Activated naive CD8-positive, alpha-beta T cell treated with anti-CD3 and anti-CD28 coated beads, Interleukin-2, amount 50 U/mL, for 24 hours (primary cell): ENCODE measurements at regions not wholly inside any gene's neighbourhood (a gene's known extent, or its start where the extent isn't known, plus 50 kb on each side); places are given as distances from the start of the nearest gene placed in this dataset.
"Not testable (repeated sequence)": the region's sequence is repeated elsewhere in the genome, so short reads cannot be mapped to it uniquely, and the experiment has no call there.

ENCODE experiments used
- ATAC-seq: fragments of 150-1000 bp; cut with Tn5 transposase; one replicate; pipeline ENCODE4 v1.10.0; 2021
- DNase-seq: peaks from one replicate; pipeline ENCODE4 v3.0.0; 2021
- H3K27ac Mint-ChIP-seq: one replicate; pipeline ENCODE4 v1.8.0; 2021; ENCODE audit warnings: mild to moderate bottlenecking, mixed read lengths
- H3K27me3 Mint-ChIP-seq: one replicate; pipeline ENCODE4 v1.8.0; 2021; ENCODE audit warnings: mixed read lengths
- H3K36me3 Mint-ChIP-seq: one replicate; pipeline ENCODE4 v1.8.0; 2021; ENCODE audit warnings: low read depth, mixed read lengths
- H3K4me1 Mint-ChIP-seq: one replicate; pipeline ENCODE4 v1.8.0; 2021; ENCODE audit warnings: mixed read lengths
- H3K4me3 Mint-ChIP-seq: one replicate; pipeline ENCODE4 v1.8.0; 2021; ENCODE audit warnings: mild to moderate bottlenecking, moderate library complexity, mixed read lengths
- H3K9me3 Mint-ChIP-seq: one replicate; pipeline ENCODE4 v1.8.0; 2021; ENCODE audit warnings: mixed read lengths

DNA sequence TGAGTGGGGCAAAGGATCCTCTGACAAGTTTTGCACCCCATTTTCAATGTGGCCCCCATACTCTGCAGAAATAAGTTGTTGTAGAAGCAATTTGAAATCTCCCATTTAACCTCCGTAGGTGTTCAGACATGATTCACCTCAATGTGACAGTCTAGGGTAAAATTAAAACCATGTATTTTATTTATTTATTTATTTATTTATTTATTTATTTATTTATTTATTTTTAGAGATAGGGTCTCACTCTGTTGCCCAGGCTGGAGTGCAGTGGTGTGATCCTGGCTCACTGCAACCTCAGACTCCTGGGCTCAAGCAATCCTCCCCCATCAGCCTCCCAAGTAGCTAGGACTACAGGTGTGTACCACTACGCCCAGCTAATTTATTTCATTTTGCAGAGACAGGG is 122.8 kb upstream of the PRKCQ start:
- H3K9me3 Mint-ChIP-seq, H3K36me3 Mint-ChIP-seq, H3K4me3 Mint-ChIP-seq, ATAC-seq, H3K4me1 Mint-ChIP-seq, H3K27ac Mint-ChIP-seq, DNase-seq: not testable (repeated sequence)
- peaks cover 26% of the 10 kb centered on the region for H3K27me3 Mint-ChIP-seq

DNA sequence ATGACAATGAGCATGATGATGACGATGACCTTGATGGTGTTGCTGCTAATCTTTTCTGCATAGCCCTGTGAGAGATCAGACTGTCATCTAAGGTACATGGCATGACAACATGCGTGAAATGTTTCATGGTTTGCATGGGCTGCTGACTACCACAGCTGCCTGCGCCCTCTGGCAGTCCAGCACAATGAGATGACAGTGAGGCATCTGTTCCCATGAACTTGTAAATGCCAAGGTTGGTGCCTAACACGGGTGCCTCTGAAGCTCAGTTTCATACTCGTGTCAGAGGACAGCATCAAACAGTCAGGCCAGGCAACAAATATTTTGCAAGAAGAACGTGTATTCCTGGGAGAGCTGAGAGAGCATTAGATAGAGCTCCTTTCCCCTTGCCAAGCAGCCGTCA is 122.0 kb upstream of the PRKCQ start:
- peaks cover 20% of the 10 kb centered on the region for H3K27me3 Mint-ChIP-seq
- ATAC-seq = no peak
- H3K27ac Mint-ChIP-seq = no peak overlapping the region
- no peak for DNase-seq
- H3K4me1 Mint-ChIP-seq = no peaks in the 10 kb centered on the region
- H3K36me3 Mint-ChIP-seq = no peaks in the 10 kb centered on the region
- no peak overlapping the region for H3K4me3 Mint-ChIP-seq
- no peaks in the 10 kb centered on the region for H3K9me3 Mint-ChIP-seq

DNA sequence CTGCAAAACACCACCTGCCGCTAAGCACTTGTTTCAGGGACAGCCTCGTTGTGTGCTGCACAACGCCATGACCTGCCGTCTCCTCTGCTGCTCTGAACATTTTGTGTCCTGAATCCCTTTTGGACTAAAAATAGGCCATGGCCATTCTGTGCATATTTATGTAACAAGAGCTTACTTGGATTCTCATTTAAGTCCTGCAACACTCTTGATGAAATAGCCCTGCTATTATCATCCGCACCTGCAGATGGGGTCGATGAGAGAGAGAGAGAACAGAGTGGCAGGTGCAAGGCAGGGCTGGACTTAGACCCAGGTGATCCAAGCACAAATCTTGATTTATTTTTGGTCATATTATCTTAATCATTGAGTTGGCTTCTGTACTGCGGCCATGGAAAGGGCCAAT is 121.2 kb upstream of the PRKCQ start:
- no peak overlapping the region for H3K4me3 Mint-ChIP-seq
- no peaks in the 10 kb centered on the region for H3K4me1 Mint-ChIP-seq

DNA sequence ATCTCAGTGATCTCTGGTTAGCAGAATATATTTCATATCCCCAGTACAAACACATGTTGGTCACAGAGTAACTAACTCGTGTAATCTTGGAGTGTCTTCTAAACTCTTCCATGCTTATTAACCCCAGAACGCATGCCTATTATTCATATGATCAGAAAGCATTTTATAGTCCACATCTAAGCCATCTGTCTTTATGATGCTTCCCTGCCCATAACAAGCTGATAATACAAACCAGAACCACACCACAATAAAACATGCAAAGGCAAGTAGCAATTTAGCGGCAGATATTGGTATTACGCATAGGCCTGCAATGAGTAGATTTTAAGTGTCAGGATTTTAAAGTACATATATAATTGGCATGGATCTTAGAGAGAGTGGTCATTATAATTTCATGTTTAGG is 120.0 kb upstream of the PRKCQ start:
- Mint-ChIP-seq H3K9me3 (no peaks in the 10 kb centered on the region), H3K27ac (no peak overlapping the region), H3K27me3 (peaks cover 14% of the 10 kb centered on the region), H3K36me3 (no peaks in the 10 kb centered on the region), H3K4me3 (no peak overlapping the region), H3K4me1 (peaks cover 5% of the 10 kb centered on the region)
- ATAC-seq = no peak
- DNase-seq = no peak

More for the DNA sequence above, 121.2 kb upstream of the PRKCQ start:
- ATAC-seq (no peak), DNase-seq (no peak)
- no peaks in the 10 kb centered on the region for H3K36me3 Mint-ChIP-seq
- peaks cover 14% of the 10 kb centered on the region for H3K27me3 Mint-ChIP-seq
- no peak overlapping the region for H3K27ac Mint-ChIP-seq
- H3K9me3 Mint-ChIP-seq = no peaks in the 10 kb centered on the region

DNA sequence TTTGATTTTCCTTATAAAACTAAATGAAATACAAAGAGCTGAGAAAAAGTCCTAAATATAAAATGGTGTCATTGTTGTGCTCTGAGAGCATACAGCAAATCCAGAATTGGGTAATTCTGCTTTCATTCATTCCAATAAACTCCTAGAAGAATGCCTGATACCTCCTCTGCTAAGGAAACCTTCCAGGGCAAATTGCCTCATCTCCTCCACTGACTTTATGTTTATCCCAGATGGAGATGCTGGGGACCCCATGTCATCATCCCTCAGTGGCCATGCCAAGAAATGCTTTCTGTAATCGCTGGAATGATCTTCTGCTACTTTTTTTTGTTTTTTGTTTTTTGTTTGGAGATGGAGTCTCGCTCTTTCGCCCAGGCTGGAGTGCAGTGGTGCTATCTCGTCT is 119.3 kb upstream of the PRKCQ start:
- no peaks in the 10 kb centered on the region for H3K36me3 Mint-ChIP-seq
- peaks cover 11% of the 10 kb centered on the region for H3K27me3 Mint-ChIP-seq
- H3K27ac Mint-ChIP-seq = no peak overlapping the region
- DNase-seq (no peak), ATAC-seq (no peak)
- H3K9me3 Mint-ChIP-seq = no peaks in the 10 kb centered on the region
- H3K4me3 Mint-ChIP-seq = no peak overlapping the region
- peaks cover 8% of the 10 kb centered on the region for H3K4me1 Mint-ChIP-seq

DNA sequence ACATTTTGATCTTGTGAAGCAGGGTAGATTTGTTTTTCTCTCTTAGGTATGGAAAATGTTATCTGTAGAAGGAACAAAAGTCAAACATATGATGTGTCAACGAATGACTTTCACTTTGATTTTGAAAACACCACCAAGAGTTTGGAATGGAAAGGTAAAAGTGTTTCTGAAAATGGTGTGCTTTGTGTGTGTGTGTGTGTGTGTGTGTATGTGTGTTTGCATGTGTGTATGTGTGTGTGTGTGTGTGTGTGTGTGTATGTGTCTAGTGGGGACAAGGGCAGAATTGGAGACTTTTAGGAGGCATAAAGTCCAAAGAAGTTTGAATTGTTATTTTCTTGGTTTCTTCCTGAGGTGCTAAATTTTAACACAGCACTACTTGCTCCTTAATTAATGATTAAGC is 115.4 kb upstream of the PRKCQ start:
- DNase-seq (no peak), ATAC-seq (no peak)
- Mint-ChIP-seq H3K4me3 (no peak overlapping the region), H3K4me1 (peaks cover 8% of the 10 kb centered on the region), H3K36me3 (no peaks in the 10 kb centered on the region), H3K9me3 (no peaks in the 10 kb centered on the region), H3K27me3 (peaks cover 21% of the 10 kb centered on the region), H3K27ac (no peak overlapping the region)

DNA sequence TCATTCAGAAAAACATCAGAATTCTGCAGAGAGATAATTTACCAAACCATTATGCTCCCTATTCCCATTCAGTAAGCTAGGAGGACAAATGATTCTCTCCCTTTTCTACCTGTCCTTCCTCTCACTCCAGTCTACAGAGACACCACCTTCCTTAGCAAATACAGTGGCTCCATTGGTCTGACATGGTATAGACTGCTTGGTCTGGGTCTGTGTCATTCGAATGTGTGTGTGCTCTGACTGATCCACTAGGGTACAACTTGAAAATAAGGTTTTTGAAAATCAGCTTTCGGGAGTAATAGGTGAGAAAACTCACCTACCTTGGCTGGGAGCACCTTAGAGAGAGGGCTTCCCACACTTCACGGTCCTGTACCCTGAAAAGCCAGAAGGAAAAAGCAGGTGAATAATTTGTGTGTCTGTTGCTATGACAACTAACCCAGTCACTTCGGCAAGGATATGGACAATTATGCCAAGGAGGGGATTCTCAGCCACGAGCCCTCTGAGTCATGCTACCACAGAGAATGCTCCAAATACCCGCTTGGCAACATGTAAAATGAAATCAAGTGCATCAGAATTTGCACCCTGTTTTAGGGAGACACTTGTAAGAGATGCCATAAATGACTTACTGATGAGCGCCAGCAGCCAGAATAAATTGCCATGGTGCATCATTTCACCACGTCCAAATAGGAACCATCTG is 114.5 kb upstream of the PRKCQ start:
- peaks cover 8% of the 10 kb centered on the region for H3K4me1 Mint-ChIP-seq
- H3K27me3 Mint-ChIP-seq = peaks cover 21% of the 10 kb centered on the region
- ATAC-seq (no peak), DNase-seq (no peak)
- H3K36me3 Mint-ChIP-seq = no peaks in the 10 kb centered on the region
- no peak overlapping the region for H3K27ac Mint-ChIP-seq
- H3K9me3 Mint-ChIP-seq = no peaks in the 10 kb centered on the region
- H3K4me3 Mint-ChIP-seq = no peak overlapping the region

DNA sequence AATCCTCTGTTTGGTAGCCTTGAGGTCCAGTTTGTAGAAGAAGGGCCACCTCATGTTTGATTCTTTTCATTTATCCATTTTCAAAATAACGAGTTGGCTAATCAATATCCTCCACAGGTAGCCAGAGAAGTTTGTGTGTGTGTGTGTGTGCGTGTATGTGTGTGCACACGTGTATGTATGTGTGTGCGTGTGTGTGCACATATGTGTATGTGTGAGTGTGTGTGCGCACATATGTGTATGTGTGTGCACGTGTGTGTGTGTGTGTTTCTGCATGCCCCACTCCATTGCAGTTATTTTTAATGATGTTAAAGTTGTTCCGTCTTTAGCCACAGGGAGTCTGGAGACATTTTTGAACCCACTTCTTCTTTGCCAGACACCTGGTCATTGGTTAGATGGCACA is 112.8 kb upstream of the PRKCQ start:
- peaks cover 16% of the 10 kb centered on the region for H3K27me3 Mint-ChIP-seq
- H3K4me1 Mint-ChIP-seq = peaks cover 8% of the 10 kb centered on the region
- ATAC-seq (no peak), DNase-seq (no peak)
- no peaks in the 10 kb centered on the region for H3K9me3 Mint-ChIP-seq
- no peaks in the 10 kb centered on the region for H3K36me3 Mint-ChIP-seq
- H3K27ac Mint-ChIP-seq = no peak overlapping the region
- H3K4me3 Mint-ChIP-seq = no peak overlapping the region

DNA sequence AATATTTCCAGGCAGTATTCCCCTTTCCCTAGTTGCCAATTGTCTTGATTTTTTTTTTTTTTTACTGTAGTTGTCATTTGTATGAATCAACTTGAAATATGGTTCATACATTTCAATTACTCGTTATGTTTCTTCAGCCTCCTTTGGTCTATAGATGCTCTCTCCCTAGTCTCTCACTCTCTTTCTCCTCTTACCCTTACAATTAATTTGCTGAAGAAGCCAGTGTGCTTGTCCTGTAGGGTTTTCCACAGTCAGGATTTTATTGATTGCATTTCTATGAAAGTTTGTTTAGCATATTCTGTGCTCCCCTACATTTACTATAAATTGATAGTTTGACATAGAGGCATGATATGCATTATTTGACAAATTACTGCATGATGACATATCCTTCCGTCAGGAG is 112.0 kb upstream of the PRKCQ start:
- ATAC-seq (no peak), DNase-seq (no peak)
- H3K4me1 Mint-ChIP-seq = peaks cover 8% of the 10 kb centered on the region
- no peak overlapping the region for H3K4me3 Mint-ChIP-seq
- H3K9me3 Mint-ChIP-seq = no peaks in the 10 kb centered on the region
- no peaks in the 10 kb centered on the region for H3K36me3 Mint-ChIP-seq
- peaks cover 16% of the 10 kb centered on the region for H3K27me3 Mint-ChIP-seq
- H3K27ac Mint-ChIP-seq = no peak overlapping the region

DNA sequence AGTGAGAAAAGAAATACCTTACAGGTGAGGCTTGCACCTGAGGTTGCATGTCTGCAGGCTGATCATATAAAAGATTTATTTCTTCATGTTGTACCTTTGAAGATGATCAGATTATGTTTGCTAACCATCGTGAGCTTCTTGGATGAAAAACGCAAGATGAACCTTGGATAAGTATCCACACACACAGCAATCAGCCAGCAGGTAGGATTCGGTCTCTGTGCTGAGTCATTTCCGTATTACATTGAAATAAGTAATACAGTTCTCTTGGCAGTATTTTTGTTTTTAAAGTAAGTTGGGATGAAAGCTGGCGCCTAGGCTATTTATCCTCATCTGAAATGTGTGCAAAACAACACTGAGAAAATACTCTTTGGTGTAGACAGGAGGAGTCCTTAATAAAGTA is 109.0 kb upstream of the PRKCQ start:
- no peak overlapping the region for H3K4me3 Mint-ChIP-seq
- no peak for DNase-seq
- no peak overlapping the region for H3K27ac Mint-ChIP-seq
- H3K27me3 Mint-ChIP-seq = peaks cover 16% of the 10 kb centered on the region
- H3K4me1 Mint-ChIP-seq = no peaks in the 10 kb centered on the region
- H3K9me3 Mint-ChIP-seq = no peaks in the 10 kb centered on the region
- ATAC-seq = no peak
- H3K36me3 Mint-ChIP-seq = no peaks in the 10 kb centered on the region

DNA sequence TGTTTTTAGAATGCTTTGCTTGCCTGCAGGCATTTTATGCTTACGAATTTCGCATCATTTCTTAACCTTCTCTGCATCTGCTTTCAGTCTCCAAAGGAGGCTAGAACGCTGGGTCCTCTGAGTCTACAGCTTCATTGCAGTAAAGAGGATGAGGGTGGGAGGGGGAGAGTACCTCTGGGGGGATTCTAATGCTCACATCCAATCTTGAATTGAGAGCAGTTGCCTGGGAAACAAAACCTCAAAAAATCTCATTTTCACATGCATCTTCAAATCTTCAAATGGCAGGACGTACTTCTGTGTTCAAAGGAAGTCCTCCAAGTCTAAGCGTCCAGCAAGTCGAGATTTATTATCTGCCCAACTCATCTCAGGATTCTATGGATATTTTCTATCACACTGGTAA is 100.7 kb upstream of the PRKCQ start:
- DNase-seq (no peak), ATAC-seq (no peak)
- H3K36me3 Mint-ChIP-seq = no peaks in the 10 kb centered on the region
- no peak overlapping the region for H3K27ac Mint-ChIP-seq
- no peak overlapping the region for H3K4me3 Mint-ChIP-seq
- no peaks in the 10 kb centered on the region for H3K9me3 Mint-ChIP-seq
- peaks cover 4% of the 10 kb centered on the region for H3K4me1 Mint-ChIP-seq
- H3K27me3 Mint-ChIP-seq = peaks cover 16% of the 10 kb centered on the region

DNA sequence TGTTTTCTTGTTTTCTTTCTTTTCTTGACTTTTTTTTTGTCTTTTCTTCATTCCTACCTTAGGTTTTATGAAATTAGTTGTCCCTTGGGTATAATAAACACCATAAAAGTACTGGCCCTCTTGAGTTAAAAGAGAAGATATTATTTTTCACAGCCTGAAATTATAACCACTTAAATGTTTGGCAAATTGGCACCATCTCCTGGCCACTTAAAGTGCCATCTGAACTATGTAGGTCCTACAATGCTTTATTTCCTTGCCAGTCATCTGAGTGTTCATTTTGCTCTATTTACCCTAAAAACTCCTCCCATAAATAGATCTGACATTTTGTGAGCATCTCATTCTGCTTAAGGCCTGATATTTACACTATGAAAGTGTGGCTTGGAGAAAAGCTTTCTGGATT is 98.9 kb upstream of the PRKCQ start:
- Mint-ChIP-seq H3K4me3 (no peak overlapping the region), H3K4me1 (peaks cover 4% of the 10 kb centered on the region), H3K27me3 (peaks cover 16% of the 10 kb centered on the region), H3K9me3 (no peaks in the 10 kb centered on the region), H3K27ac (no peak overlapping the region), H3K36me3 (no peaks in the 10 kb centered on the region)
- no peak for DNase-seq
- ATAC-seq = no peak

DNA sequence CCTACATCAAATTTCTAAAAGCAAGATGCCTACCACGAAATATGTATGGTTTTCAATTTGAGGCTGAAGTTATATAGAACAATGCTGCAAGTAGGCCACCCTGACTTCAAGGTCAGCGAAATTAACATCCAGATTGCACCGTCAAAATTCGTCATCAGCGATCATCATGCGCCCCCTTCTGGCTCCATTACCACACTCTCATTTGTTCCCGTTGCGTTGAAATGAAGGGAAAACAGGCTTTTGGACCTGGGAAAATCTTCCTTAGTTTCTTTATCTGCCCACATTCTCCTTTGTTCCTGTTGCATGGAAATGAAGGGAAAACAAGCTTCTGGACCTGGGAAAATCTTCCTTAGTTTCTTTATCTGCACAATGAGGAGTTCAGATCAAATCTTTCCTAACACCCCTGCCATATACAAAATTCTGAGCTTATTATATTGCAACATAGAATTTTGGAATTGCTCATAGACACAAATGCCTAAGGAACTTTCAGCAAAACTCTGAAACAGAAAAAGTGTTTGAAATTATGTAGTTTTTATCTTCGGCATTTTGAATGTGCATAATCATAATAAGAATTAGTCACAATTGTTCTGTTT is 98.2 kb upstream of the PRKCQ start:
- peak; percentile 33 for ATAC-seq
- H3K27me3 Mint-ChIP-seq = peaks cover 16% of the 10 kb centered on the region
- H3K36me3 Mint-ChIP-seq = no peaks in the 10 kb centered on the region
- H3K4me1 Mint-ChIP-seq = peaks cover 4% of the 10 kb centered on the region
- no peak overlapping the region for H3K27ac Mint-ChIP-seq
- H3K9me3 Mint-ChIP-seq = no peaks in the 10 kb centered on the region
- H3K4me3 Mint-ChIP-seq = no peak overlapping the region
- peak; percentile 72 for DNase-seq

DNA sequence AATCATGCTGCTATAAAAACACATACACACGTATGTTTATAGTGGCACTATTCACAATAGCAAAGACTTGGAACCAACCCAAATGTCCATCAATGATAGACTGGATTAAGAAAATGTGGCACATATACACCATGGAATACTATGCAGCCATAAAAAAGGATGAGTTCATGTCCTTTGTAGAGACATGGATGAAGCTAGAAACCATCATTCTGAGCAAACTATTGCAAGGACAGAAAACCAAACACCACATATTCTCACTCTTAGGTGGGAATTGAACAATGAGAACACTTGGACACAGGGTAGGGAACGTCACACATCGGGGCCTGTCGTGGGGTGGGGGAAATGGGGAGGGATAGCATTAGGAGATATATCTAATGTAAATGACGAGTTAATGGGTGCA is 97.1 kb upstream of the PRKCQ start:
- H3K27ac Mint-ChIP-seq, H3K4me3 Mint-ChIP-seq, ATAC-seq, H3K9me3 Mint-ChIP-seq, DNase-seq, H3K4me1 Mint-ChIP-seq, H3K36me3 Mint-ChIP-seq: not testable (repeated sequence)
- H3K27me3 Mint-ChIP-seq = peaks cover 16% of the 10 kb centered on the region

DNA sequence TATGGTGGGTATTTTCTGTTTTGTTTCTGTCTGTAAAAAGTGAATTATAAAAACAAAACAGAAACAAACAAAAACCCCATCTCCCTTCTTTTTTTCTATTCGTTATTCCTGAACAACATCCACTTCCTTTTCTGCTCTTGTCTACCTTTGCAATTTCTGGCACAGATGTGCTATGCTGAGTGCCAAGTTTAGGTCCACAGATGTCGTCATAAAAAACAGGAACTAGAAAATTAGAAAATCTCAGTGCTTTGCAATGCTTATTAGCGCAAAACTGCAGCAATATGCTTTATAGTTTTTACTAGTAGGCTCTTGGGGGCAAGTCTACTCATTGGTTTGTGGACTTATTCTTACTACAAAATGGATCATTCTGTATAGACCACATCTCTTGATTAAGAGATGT is 94.2 kb upstream of the PRKCQ start:
- Mint-ChIP-seq H3K27me3 (peaks cover 9% of the 10 kb centered on the region), H3K27ac (no peak overlapping the region), H3K4me3 (no peak overlapping the region), H3K4me1 (peaks cover 4% of the 10 kb centered on the region), H3K9me3 (no peaks in the 10 kb centered on the region), H3K36me3 (no peaks in the 10 kb centered on the region)
- DNase-seq (no peak), ATAC-seq (no peak)

DNA sequence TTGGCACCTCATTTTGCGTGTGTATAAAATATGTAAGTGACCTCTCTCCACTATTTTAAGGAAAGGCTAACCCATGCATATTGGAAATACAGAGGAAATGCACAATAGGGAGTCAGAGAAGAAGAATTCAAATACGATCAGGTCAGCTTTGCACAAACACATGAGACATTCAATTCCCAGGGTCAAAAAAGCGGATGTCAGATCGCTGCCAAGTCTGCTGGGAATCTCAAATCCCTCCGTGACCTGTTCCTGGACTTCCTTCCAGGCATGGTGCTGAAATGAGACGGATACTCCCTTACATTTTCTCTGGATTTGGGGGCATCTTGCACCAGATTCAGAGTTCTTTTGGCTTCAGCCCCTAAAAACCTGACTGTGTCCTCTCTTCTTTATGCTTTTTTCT is 91.9 kb upstream of the PRKCQ start:
- Mint-ChIP-seq H3K4me3 (no peak overlapping the region), H3K36me3 (no peaks in the 10 kb centered on the region), H3K27me3 (peaks cover 6% of the 10 kb centered on the region), H3K4me1 (peaks cover 6% of the 10 kb centered on the region), H3K27ac (no peak overlapping the region), H3K9me3 (no peaks in the 10 kb centered on the region)
- DNase-seq (no peak), ATAC-seq (no peak)
